HG03045 (cell line): ENCODE measurements at regions not wholly inside any gene's neighbourhood (a gene's known extent, or its start where the extent isn't known, plus 50 kb on each side); places are given as distances from the start of the nearest gene placed in this dataset.

ENCODE experiments used
- ATAC-seq: cut with Tn5 transposase; IDR thresholded peaks from one replicate; pipeline ENCODE4 v1.9.1; 2021; ENCODE audit warnings: mild to moderate bottlenecking, moderate library complexity; ENCODE audit not compliant: unreplicated experiment

- no peak for ATAC-seq
These were observed 256.1 kb upstream of the SALL1 start for GRCh38 chr16:51407199-51407598.

- no peak for ATAC-seq
These were observed 254.3 kb upstream of the SALL1 start for GRCh38 chr16:51405361-51405760.

- no peak for ATAC-seq
These were observed 253.3 kb upstream of the SALL1 start for GRCh38 chr16:51404386-51404785.

GRCh38 chr16:51402785-51403184 lies 251.7 kb upstream of the SALL1 start:
- ATAC-seq = no peak

- no peak for ATAC-seq
These were observed 251.2 kb upstream of the SALL1 start for GRCh38 chr16:51402298-51402697.

- ATAC-seq = no peak
These were observed 250.6 kb upstream of the SALL1 start for GRCh38 chr16:51401673-51402072.

- ATAC-seq = no peak
These were observed 249.0 kb upstream of the SALL1 start for GRCh38 chr16:51399908-51400670.

GRCh38 chr16:51394421-51394820 lies 243.4 kb upstream of the SALL1 start:
- ATAC-seq = no peak

- no peak for ATAC-seq
These were observed 242.4 kb upstream of the SALL1 start for GRCh38 chr16:51393381-51394005.

- ATAC-seq = no peak
These were observed 241.6 kb upstream of the SALL1 start for GRCh38 chr16:51392521-51393187.

- no peak for ATAC-seq
These were observed 240.9 kb upstream of the SALL1 start for GRCh38 chr16:51391798-51392511.

- no peak for ATAC-seq
These were observed 239.8 kb upstream of the SALL1 start for GRCh38 chr16:51390877-51391276.

GRCh38 chr16:51389881-51390280 lies 238.8 kb upstream of the SALL1 start:
- ATAC-seq = no peak

- no peak for ATAC-seq
These were observed 237.5 kb upstream of the SALL1 start for GRCh38 chr16:51388516-51388951.

- ATAC-seq = no peak
These were observed 232.8 kb upstream of the SALL1 start for GRCh38 chr16:51383909-51384308.

- no peak for ATAC-seq
These were observed 231.9 kb upstream of the SALL1 start for GRCh38 chr16:51382940-51383339.

GRCh38 chr16:51382211-51382610 lies 231.1 kb upstream of the SALL1 start:
- ATAC-seq = no peak

GRCh38 chr16:51376080-51376479 lies 225.0 kb upstream of the SALL1 start:
- ATAC-seq = no peak

- ATAC-seq = no peak
These were observed 223.7 kb upstream of the SALL1 start for GRCh38 chr16:51374790-51375189.

GRCh38 chr16:51374346-51374745 lies 223.3 kb upstream of the SALL1 start:
- no peak for ATAC-seq

GRCh38 chr16:51365715-51366114 lies 214.6 kb upstream of the SALL1 start:
- ATAC-seq = no peak
